IMR-90 (cell line): ENCODE measurements at regions not wholly inside any gene's neighbourhood (a gene's known extent, or its start where the extent isn't known, plus 50 kb on each side); places are given as distances from the start of the nearest gene placed in this dataset.

ENCODE experiments used
- ATAC-seq: fragments of 200-7000 bp; cut with Tn5 transposase; 2 replicates; pipeline ENCODE4 v1.9.1; 2020; ENCODE audit warnings: low read depth, mild to moderate bottlenecking, moderate library complexity
- BruUV-seq: library from RNA; stranded (reverse); fragments of 400-500 nt; replicated peaks from 2 replicates; lab custom pipeline; 2021; lab: Mats Ljungman, UMichigan
- CTCF ChIA-PET: fragments of 300-600 bp; formaldehyde crosslinking; extraction: SDS; loops from one replicate; lab custom pipeline; 2021; ENCODE audit warnings: antibody characterized with exemption; lab: Yijun Ruan, JAX
- POLR2A ChIA-PET: fragments of 300-600 bp; sonication (Branson Sonifier 250); formaldehyde crosslinking; loops from one replicate; lab custom pipeline; 2022; ENCODE audit warnings: antibody characterized with exemption; ENCODE audit not compliant: unreplicated experiment; lab: Charles Lee
- DNase-seq: peaks from one replicate; pipeline ENCODE4 v3.0.0; 2013
- H2AFZ ChIP-seq: replicated peaks from 2 replicates; pipeline ENCODE3; 2013; ENCODE audit warnings: low read length, mild to moderate bottlenecking; ENCODE audit not compliant: poor library complexity
- H2AK5ac ChIP-seq: 2 replicates; pipeline ENCODE4 v1.6.1; 2013; ENCODE audit warnings: low read depth, low read length, inconsistent platforms
- H2AK9ac ChIP-seq: replicated peaks from 2 replicates; pipeline ENCODE3; 2013; ENCODE audit warnings: mild to moderate bottlenecking, low read depth, low read length, moderate library complexity; ENCODE audit not compliant: poor library complexity
- H2BK120ac ChIP-seq: 2 replicates; pipeline ENCODE4 v1.6.1; 2013; ENCODE audit warnings: low read depth, low read length, inconsistent platforms
- H2BK15ac ChIP-seq: 3 replicates; pipeline ENCODE4 v1.6.1; 2013; ENCODE audit warnings: low read depth, low read length, inconsistent platforms
- H2BK20ac ChIP-seq: 2 replicates; pipeline ENCODE4 v1.6.1; 2013; ENCODE audit warnings: low read depth, mild to moderate bottlenecking, inconsistent platforms, low read length, moderate library complexity
- H2BK5ac ChIP-seq: 2 replicates; pipeline ENCODE4 v1.6.1; 2013; ENCODE audit warnings: mild to moderate bottlenecking, low read depth, low read length, inconsistent platforms; ENCODE audit not compliant: poor library complexity, severe bottlenecking
- H3K14ac ChIP-seq: replicated peaks from 2 replicates; pipeline ENCODE4 v1.6.1; 2013; ENCODE audit warnings: low read depth, low read length, inconsistent platforms
- H3K18ac ChIP-seq: 2 replicates; pipeline ENCODE4 v1.6.1; 2013; ENCODE audit warnings: low read depth, low read length, control low read depth
- H3K23ac ChIP-seq: 2 replicates; pipeline ENCODE4 v1.6.1; 2013; ENCODE audit warnings: low read depth, low read length, inconsistent platforms
- H3K27ac ChIP-seq: 2 replicates; pipeline ENCODE4 v1.5.1; 2013; ENCODE audit warnings: mild to moderate bottlenecking, control low read depth, low read length; ENCODE audit not compliant: insufficient read depth
- H3K27me3 ChIP-seq: 2 replicates; pipeline ENCODE4 v1.6.1; 2013; ENCODE audit warnings: low read length; ENCODE audit not compliant: control insufficient read depth, insufficient read depth
- H3K36me3 ChIP-seq: 2 replicates; pipeline ENCODE4 v1.6.1; 2013; ENCODE audit warnings: low read length, mixed read lengths; ENCODE audit not compliant: control insufficient read depth, insufficient read depth
- H3K4ac ChIP-seq: 2 replicates; pipeline ENCODE4 v1.6.1; 2013; ENCODE audit warnings: low read depth, low read length, inconsistent platforms
- H3K4me1 ChIP-seq: 2 replicates; pipeline ENCODE4 v1.6.1; 2013; ENCODE audit warnings: low read length, mixed read lengths; ENCODE audit not compliant: control insufficient read depth, insufficient read depth
- H3K4me2 ChIP-seq: 2 replicates; pipeline ENCODE4 v1.6.1; 2013; ENCODE audit warnings: low read depth, mild to moderate bottlenecking, control low read depth, low read length, moderate library complexity
- H3K4me3 ChIP-seq: 2 replicates; pipeline ENCODE4 v1.5.1; 2013; ENCODE audit warnings: low read depth, mild to moderate bottlenecking, control low read depth, low read length, moderate library complexity; ENCODE audit not compliant: insufficient read depth
- H3K56ac ChIP-seq: 2 replicates; pipeline ENCODE4 v1.6.1; 2013; ENCODE audit warnings: low read length, inconsistent platforms; ENCODE audit not compliant: insufficient read depth; ENCODE audit errors: extremely low read depth
- H3K79me1 ChIP-seq, 2 experiments: 2 replicates each; pipeline ENCODE4 v1.6.1; 2013; ENCODE audit warnings: low read length in 2 of 2, inconsistent platforms in 1 of 2, low read depth in 1 of 2
- H3K9ac ChIP-seq: 2 replicates; pipeline ENCODE4 v1.6.1; 2013; ENCODE audit warnings: low read depth, low read length, control low read depth
- H3K9me1 ChIP-seq: 2 replicates; pipeline ENCODE4 v1.6.1; 2013; ENCODE audit warnings: low read length, inconsistent platforms; ENCODE audit not compliant: insufficient read depth
- H3K9me3 ChIP-seq: 2 replicates; pipeline ENCODE4 v1.6.1; 2013; ENCODE audit warnings: low read length; ENCODE audit not compliant: control insufficient read depth, insufficient read depth
- H4K20me1 ChIP-seq: 2 replicates; pipeline ENCODE4 v1.6.1; 2013; ENCODE audit warnings: low read length, inconsistent platforms; ENCODE audit not compliant: insufficient read depth
- H4K5ac ChIP-seq: 2 replicates; pipeline ENCODE4 v1.6.1; 2013; ENCODE audit warnings: mild to moderate bottlenecking, low read depth, low read length, control low read depth
- H4K8ac ChIP-seq, 2 experiments: 2 replicates each; pipeline ENCODE4 v1.6.1; 2013; ENCODE audit warnings: low read depth in 2 of 2, low read length in 2 of 2, control low read depth in 1 of 2, inconsistent platforms in 1 of 2
- H4K91ac ChIP-seq: 2 replicates; pipeline ENCODE4 v1.6.1; 2013; ENCODE audit warnings: low read depth, low read length, inconsistent platforms; ENCODE audit not compliant: insufficient read depth
- FOS ChIP-seq: fragments of 150-350 bp; IDR thresholded peaks from 2 replicates; pipeline ENCODE4 v1.6.1; 2016; ENCODE audit warnings: low read depth, low read length
- MAFK ChIP-seq: IDR thresholded peaks from 2 replicates; pipeline ENCODE4 v1.6.1; 2012; ENCODE audit warnings: low read depth, low read length, improper control_type of control experiment
- POLR2A ChIP-seq: IDR thresholded peaks from 2 replicates; pipeline ENCODE4 v1.6.1; 2012; ENCODE audit warnings: mild to moderate bottlenecking, low read depth, low read length
- WGBS, 2 experiments: methylation state at CpG; one replicate each; pipeline versions ENCODE4 v1.1.5 to v1.1.7; 2013; ENCODE audit warnings: missing lambda C conversion rate in 2 of 2; ENCODE audit not compliant: insufficient read length in 1 of 2; ENCODE audit errors: extremely low coverage in 2 of 2; 5-methylcytosine and 5-hydroxymethylcytosine counted together
- dilution Hi-C: fragments of 300-500 bp; cut with HindIII; formaldehyde crosslinking; loops from one replicate; pipeline ENCODE4 v1.14.3; 2018; ENCODE audit warnings: low sequenced_read_pairs; ENCODE audit not compliant: unreplicated experiment
- in situ Hi-C: fragments of 300-500 bp; cut with MboI; formaldehyde crosslinking; loops from 3 replicates; pipeline ENCODE4 v1.14.3; 2019; ENCODE audit warnings: low sequenced_read_pairs, inconsistent platforms, mixed read lengths
- intact Hi-C: fragments of 100-400 bp; cut with micrococcal nuclease; formaldehyde crosslinking; loops from 2 replicates; pipeline ENCODE4 v1.10.0; 2022

DNA sequence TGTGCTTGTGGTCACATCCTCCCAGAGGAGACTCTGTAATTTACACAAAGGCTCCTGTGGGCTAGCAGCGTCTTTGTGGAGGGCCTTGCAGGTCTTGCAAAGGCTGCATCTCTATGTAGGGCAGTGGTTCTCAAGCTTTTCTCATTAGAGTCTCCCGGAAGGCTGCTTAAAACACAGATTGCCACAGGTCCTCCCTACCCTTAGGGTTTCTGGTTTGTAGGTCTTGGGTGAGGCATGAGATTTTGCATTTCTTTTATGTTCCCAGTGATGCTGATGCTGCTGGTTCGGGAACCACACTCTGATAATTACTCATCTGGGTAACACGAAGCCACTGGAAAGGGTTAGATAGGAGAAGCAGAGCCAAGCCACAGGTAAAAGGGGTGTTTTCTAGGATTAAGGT lies 151.3 kb upstream of the ZBED5 start:
- ChIA-PET POLR2A (no interaction called here), CTCF (interaction anchor here (0.6 to 1.0 kb wide), 2 partner anchors 239 to 583 kb away, joined by 3 read pairs; no protein-coding TSS in a partner anchor)
- H3K9me3 ChIP-seq: no peaks in the 10 kb centered on the region

More for the DNA sequence above, 151.3 kb upstream of the ZBED5 start:
- no CpG with 5 or more reads among the region's 4 CpGs for WGBS, 2 experiments
- ATAC-seq: no peak
- DNase-seq: no peak
- Histone ChIP-seq H3K4me1 (no peaks in the 10 kb centered on the region), H3K27me3 (peaks cover 49% of the 10 kb centered on the region), H3K9me1 (no peaks in the 10 kb centered on the region), H3K4me3 (no peak overlapping the region), H4K5ac (no peak overlapping the region), H3K79me1 (no peaks in the 10 kb centered on the region), H2BK20ac (no peak overlapping the region), H2AK5ac (no peak overlapping the region), H3K36me3 (no peaks in the 10 kb centered on the region), H3K27ac (no peak overlapping the region), H3K9ac (no peak overlapping the region), H2AFZ (no peak overlapping the region), H3K23ac (no peak overlapping the region), H3K4ac (no peak overlapping the region), H2BK15ac (no peak overlapping the region), H4K91ac (no peak overlapping the region), H3K4me2 (no peak overlapping the region), H2BK120ac (no peak overlapping the region), H3K56ac (no peak overlapping the region), H3K14ac (no peak overlapping the region), H2AK9ac (no peak overlapping the region), H4K20me1 (no peaks in the 10 kb centered on the region), H2BK5ac (no peak overlapping the region), H4K8ac (no peak overlapping the region), H3K18ac (no peak overlapping the region)
- BruUV-seq: no TSS peak
- in situ Hi-C loops: no loop called here
- TF ChIP-seq POLR2A (no peak), MAFK (no peak), FOS (no peak)
- intact Hi-C loops: no loop called here
- dilution Hi-C loops: no loop called here
